HUES6 (cell line): ENCODE measurements at regions not wholly inside any gene's neighbourhood (a gene's known extent, or its start where the extent isn't known, plus 50 kb on each side); places are given as distances from the start of the nearest gene placed in this dataset.
A peak's percentile ranks its signal among the peaks of the same experiment; 100 is the strongest.
"Not testable (repeated sequence)": the region's sequence is repeated elsewhere in the genome, so short reads cannot be mapped to it uniquely, and the experiment has no call there.

Experiments used
- H3K27ac ChIP-seq: 2 replicates; pipeline ENCODE4 v1.7.0; 2013; ENCODE audit warnings: low read depth, mild to moderate bottlenecking, low read length, inconsistent platforms
- H3K27me3 ChIP-seq: 2 replicates; pipeline ENCODE4 v1.6.1; 2013; ENCODE audit warnings: low read length; ENCODE audit not compliant: control insufficient read depth, insufficient read depth
- H3K36me3 ChIP-seq: 2 replicates; pipeline ENCODE4 v1.6.1; 2013; ENCODE audit warnings: low read length; ENCODE audit not compliant: control insufficient read depth, insufficient read depth
- H3K4me1 ChIP-seq: 2 replicates; pipeline ENCODE4 v1.6.1; 2013; ENCODE audit warnings: low read length; ENCODE audit not compliant: control insufficient read depth, insufficient read depth
- H3K4me3 ChIP-seq: 2 replicates; pipeline ENCODE4 v1.5.1; 2013; ENCODE audit warnings: low read depth, low read length
- H3K9ac ChIP-seq: one replicate; pipeline ENCODE4 v1.6.1; 2013; ENCODE audit warnings: mild to moderate bottlenecking, low read length
- H3K9me3 ChIP-seq: 2 replicates; pipeline ENCODE4 v1.6.1; 2013; ENCODE audit warnings: low read depth, low read length; ENCODE audit not compliant: control insufficient read depth, insufficient read depth

GRCh38 chr18:78268226-78268988 lies 711.2 kb upstream of the SALL3 start:
- H3K27ac ChIP-seq: no peak overlapping the region
- no peak overlapping the region for H3K9ac ChIP-seq
- H3K4me1 ChIP-seq: no peaks in the 10 kb centered on the region
- H3K9me3 ChIP-seq: no peaks in the 10 kb centered on the region
- H3K27me3 ChIP-seq: no peaks in the 10 kb centered on the region
- no peak overlapping the region for H3K4me3 ChIP-seq
- no peaks in the 10 kb centered on the region for H3K36me3 ChIP-seq

- no peaks in the 10 kb centered on the region for H3K27me3 ChIP-seq
- no peaks in the 10 kb centered on the region for H3K36me3 ChIP-seq
- H3K4me3 ChIP-seq: no peak overlapping the region
- H3K9ac ChIP-seq: no peak overlapping the region
- H3K27ac ChIP-seq: no peak overlapping the region
- H3K4me1 ChIP-seq: no peaks in the 10 kb centered on the region
- H3K9me3 ChIP-seq: peaks cover 9% of the 10 kb centered on the region
Measured at GRCh38 chr18:78271790-78272189, 707.8 kb upstream of the SALL3 start.

DNA sequence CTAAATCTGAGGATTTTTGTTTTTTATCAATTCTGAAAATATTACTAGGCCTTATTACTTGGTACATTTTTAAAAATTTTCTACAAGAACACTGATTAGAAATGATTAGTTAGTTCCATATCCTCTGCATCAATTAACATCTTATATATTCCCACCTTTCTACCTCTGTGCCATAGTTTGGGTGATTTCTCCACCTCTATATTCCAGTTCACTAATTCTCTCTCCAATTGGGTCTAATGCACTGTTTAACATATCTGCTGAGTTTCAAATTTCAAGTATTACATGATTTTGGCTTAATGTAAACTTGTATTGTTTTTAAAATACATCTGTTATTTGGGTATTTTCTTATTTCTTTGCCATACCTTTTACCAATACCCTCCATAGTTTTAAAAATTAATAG lies 705.7 kb upstream of the SALL3 start:
- no peak overlapping the region for H3K4me3 ChIP-seq
- H3K36me3 ChIP-seq: no peaks in the 10 kb centered on the region
- no peaks in the 10 kb centered on the region for H3K27me3 ChIP-seq
- no peak overlapping the region for H3K27ac ChIP-seq
- H3K4me1 ChIP-seq: no peaks in the 10 kb centered on the region
- no peak overlapping the region for H3K9ac ChIP-seq
- H3K9me3 ChIP-seq: peaks cover 13% of the 10 kb centered on the region

DNA sequence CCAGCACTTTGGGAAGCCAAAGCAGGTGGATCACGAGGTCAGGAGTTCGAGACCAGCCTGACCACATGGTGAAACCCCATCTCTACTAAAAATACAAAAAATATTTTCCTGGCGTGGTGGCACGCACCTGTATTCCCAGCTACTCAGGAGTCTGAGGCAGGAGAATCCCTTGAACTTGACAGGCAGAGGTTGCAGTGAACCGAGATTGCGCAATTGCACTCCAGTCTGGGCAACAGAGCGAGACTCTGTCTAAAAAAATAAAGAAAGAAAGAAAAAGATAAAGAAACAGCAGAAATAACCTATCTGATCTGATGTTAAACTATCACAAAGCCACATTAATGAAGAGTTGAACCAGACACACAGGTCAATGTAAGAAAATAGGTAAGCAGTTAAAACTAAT lies 696.2 kb upstream of the SALL3 start:
- not testable (repeated sequence) for H3K4me1 ChIP-seq, H3K4me3 ChIP-seq, H3K9ac ChIP-seq, H3K9me3 ChIP-seq, H3K27me3 ChIP-seq, H3K27ac ChIP-seq, H3K36me3 ChIP-seq

GRCh38 chr18:78292618-78293380 lies 686.8 kb upstream of the SALL3 start:
- Histone ChIP-seq H3K27ac (no peak overlapping the region), H3K27me3 (no peaks in the 10 kb centered on the region), H3K9ac (no peak overlapping the region), H3K36me3 (no peaks in the 10 kb centered on the region), H3K4me3 (no peak overlapping the region), H3K9me3 (no peaks in the 10 kb centered on the region), H3K4me1 (peaks cover 16% of the 10 kb centered on the region)

DNA sequence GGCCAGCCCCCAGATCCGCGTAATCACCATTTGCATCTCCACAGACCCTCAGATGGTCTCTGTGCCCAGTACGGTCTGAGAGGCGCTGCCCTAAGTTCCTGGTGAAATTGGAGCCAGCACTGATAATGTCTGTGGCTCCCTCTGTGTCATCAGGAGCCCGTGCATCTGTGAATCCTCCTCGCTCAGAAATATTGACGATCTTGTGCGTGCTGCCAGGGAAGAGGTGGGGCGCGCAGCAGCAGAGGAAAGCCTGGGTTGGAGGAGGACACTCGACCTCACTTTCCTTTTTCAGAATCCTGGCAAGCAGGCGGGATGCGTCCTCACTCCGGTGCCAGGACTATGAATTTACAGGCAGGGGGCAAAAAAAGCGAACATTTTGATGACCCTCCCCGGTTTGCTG lies 686.1 kb upstream of the SALL3 start:
- peak overlapping the region; percentile 33; the same call in 1 of the 2 replicates for H3K4me3 ChIP-seq
- no peaks in the 10 kb centered on the region for H3K27me3 ChIP-seq
- no peaks in the 10 kb centered on the region for H3K9me3 ChIP-seq
- no peak overlapping the region for H3K27ac ChIP-seq
- H3K36me3 ChIP-seq: no peaks in the 10 kb centered on the region
- peaks cover 16% of the 10 kb centered on the region for H3K4me1 ChIP-seq
- H3K9ac ChIP-seq: no peak overlapping the region

DNA sequence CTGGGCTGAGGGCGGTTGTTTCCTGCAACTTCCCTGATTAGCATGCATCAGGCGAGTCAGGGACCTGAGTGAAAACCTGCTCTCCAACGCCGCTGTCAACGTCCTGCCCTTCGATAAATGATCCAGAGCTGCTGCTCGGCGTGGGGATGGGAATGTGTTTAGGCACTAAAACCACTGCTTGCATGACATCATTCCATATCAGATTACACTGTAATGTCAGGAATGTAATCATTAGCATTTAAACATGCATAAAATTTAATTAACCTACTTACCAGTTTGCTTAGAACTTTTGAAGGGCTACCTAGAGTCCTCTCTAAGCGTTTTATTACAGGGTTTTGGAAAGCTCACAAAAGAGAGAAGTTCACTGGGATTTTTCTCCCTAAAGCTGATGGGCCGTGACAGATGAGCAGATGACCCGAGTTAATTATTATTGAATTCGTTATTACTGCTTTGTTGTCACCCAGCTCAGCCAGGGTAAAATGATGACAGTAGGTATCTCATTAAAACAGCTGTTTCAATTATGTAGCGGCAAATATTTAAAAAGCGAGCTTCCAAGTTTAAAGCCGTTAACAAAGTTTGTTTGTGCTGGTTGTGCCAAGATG lies 685.6 kb upstream of the SALL3 start:
- no peaks in the 10 kb centered on the region for H3K36me3 ChIP-seq
- no peak overlapping the region for H3K9ac ChIP-seq
- peaks cover 16% of the 10 kb centered on the region for H3K4me1 ChIP-seq
- peak overlapping the region; percentile 33; the same call in 1 of the 2 replicates for H3K4me3 ChIP-seq
- no peaks in the 10 kb centered on the region for H3K27me3 ChIP-seq
- no peak overlapping the region for H3K27ac ChIP-seq
- no peaks in the 10 kb centered on the region for H3K9me3 ChIP-seq

GRCh38 chr18:78295262-78295661 lies 684.4 kb upstream of the SALL3 start:
- Histone ChIP-seq H3K36me3 (no peaks in the 10 kb centered on the region), H3K9me3 (no peaks in the 10 kb centered on the region)

GRCh38 chr18:78296166-78296565 lies 683.5 kb upstream of the SALL3 start:
- no peak overlapping the region for H3K9ac ChIP-seq
- H3K9me3 ChIP-seq: no peaks in the 10 kb centered on the region
- H3K4me1 ChIP-seq: peaks cover 16% of the 10 kb centered on the region
- no peaks in the 10 kb centered on the region for H3K36me3 ChIP-seq
- no peak overlapping the region for H3K27ac ChIP-seq
- no peaks in the 10 kb centered on the region for H3K27me3 ChIP-seq
- no peak overlapping the region for H3K4me3 ChIP-seq

More at GRCh38 chr18:78295262-78295661, 684.4 kb upstream of the SALL3 start:
- no peak overlapping the region for H3K9ac ChIP-seq
- H3K27me3 ChIP-seq: no peaks in the 10 kb centered on the region
- H3K4me1 ChIP-seq: peaks cover 16% of the 10 kb centered on the region
- H3K27ac ChIP-seq: no peak overlapping the region
- no peak overlapping the region for H3K4me3 ChIP-seq

GRCh38 chr18:78297048-78297447 lies 682.6 kb upstream of the SALL3 start:
- no peak overlapping the region for H3K4me3 ChIP-seq
- peaks cover 16% of the 10 kb centered on the region for H3K4me1 ChIP-seq
- peaks cover 3% of the 10 kb centered on the region for H3K9me3 ChIP-seq
- no peaks in the 10 kb centered on the region for H3K36me3 ChIP-seq
- no peak overlapping the region for H3K27ac ChIP-seq
- H3K9ac ChIP-seq: no peak overlapping the region
- no peaks in the 10 kb centered on the region for H3K27me3 ChIP-seq
